ENCODE measurements at regions not wholly inside any gene's neighbourhood (a gene's known extent, or its start where the extent isn't known, plus 50 kb on each side); places are given as distances from the start of the nearest gene placed in this dataset.

DNA sequence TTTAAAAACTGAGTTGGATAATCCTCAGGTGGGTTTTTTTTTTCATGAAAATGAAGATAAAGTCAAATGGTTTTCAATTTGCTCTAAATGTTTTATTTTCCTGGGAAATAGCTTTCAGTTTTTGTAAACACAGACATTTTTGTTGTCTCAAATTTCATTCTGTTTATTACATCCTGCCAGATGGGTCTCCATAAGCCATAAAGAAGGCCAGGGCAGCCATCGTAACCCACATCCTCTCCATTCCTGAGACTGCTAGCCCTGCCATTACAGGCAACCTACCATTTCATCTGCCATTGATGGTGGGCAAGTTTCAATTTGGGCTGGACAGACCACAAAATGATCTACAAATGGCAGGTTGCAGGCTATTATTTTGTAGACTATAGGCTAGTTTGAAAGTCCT lies 60.8 kb downstream of the BTBD3 start (continued):
- TF ChIP-seq ATF2 (IDR thresholded peaks at IDR 0.05; ENCODE audit: low read length), result no peak
- TF ChIP-seq EGR1 (IDR thresholded peaks at IDR 0.05; ENCODE audit: borderline replicate concordance, low read depth, low read length), result no peak
- TF ChIP-seq MAFK (IDR thresholded peaks at IDR 0.05; ENCODE audit: low read depth, low read length), result no peak
- TF ChIP-seq SUZ12 (IDR thresholded peaks at IDR 0.05; ENCODE audit: low read length), result no peak

All from H1 (cell line).